NB4 (cell line): ENCODE measurements at regions not wholly inside any gene's neighbourhood (a gene's known extent, or its start where the extent isn't known, plus 50 kb on each side); places are given as distances from the start of the nearest gene placed in this dataset.
"Not testable (repeated sequence)": the region's sequence is repeated elsewhere in the genome, so short reads cannot be mapped to it uniquely, and the experiment has no call there.

Experiments used
- DNase-seq: peaks from one replicate; pipeline ENCODE4 v3.0.0; 2010; ENCODE audit warnings: low read depth
- H3K4me3 ChIP-seq: one replicate; pipeline ENCODE4 v1.5.1; 2011; ENCODE audit warnings: mild to moderate bottlenecking, low read depth, low read length, moderate library complexity
- CTCF ChIP-seq: IDR thresholded peaks from one replicate; pipeline ENCODE4 v1.5.1; 2012; ENCODE audit warnings: low read depth, low read length
- MAX ChIP-seq: IDR thresholded peaks from 2 replicates; pipeline ENCODE4 v1.6.1; 2011; ENCODE audit warnings: low read depth, low read length
- MYC ChIP-seq: IDR thresholded peaks from 2 replicates; pipeline ENCODE4 v1.6.1; 2011; ENCODE audit warnings: low read depth, low read length
- POLR2A ChIP-seq: IDR thresholded peaks from 2 replicates; pipeline ENCODE4 v1.6.1; 2011; ENCODE audit warnings: mild to moderate bottlenecking; ENCODE audit not compliant: insufficient read length; ENCODE audit errors: extremely low read depth

DNA sequence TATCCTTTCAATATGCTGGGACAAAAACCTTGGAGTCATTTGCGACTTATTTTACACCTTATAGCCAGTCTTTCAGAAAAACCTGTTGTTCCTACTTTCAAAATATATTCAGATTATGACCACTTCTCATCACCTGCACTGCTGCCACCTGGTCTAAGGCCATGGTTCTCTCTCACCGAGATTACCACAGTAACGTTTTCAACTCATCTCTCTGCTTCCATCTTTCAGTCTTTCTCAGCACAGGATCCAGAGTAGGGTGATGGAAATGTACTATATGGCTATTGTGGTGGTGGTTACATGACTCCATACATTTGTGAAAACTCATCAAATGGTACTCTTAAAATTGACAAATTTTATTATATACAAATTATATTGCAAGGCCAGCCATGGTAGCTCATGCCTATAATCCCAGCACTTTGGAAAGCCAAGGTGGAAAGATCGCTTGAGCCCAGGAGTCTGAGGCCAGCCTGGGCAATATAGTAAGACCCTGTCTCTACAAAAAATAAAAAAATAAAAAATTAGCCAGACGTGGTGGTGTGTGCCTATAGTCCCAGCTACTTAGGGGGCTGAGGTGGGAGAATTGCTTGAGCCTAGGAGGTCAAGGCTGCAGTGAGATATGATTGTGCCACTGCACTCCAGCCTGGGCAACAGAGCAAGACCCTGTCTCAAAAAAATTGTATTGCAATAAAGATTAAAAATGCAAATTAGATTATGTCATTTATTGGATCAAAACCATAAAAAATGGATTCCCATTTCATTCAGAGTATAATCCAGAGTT, 120.9 kb upstream of the PPP2R5A start:
- TF ChIP-seq MYC (no peak), POLR2A (no peak), CTCF (no peak), MAX (no peak)
- H3K4me3 ChIP-seq = no peak overlapping the region
- DNase-seq = no peak

DNA sequence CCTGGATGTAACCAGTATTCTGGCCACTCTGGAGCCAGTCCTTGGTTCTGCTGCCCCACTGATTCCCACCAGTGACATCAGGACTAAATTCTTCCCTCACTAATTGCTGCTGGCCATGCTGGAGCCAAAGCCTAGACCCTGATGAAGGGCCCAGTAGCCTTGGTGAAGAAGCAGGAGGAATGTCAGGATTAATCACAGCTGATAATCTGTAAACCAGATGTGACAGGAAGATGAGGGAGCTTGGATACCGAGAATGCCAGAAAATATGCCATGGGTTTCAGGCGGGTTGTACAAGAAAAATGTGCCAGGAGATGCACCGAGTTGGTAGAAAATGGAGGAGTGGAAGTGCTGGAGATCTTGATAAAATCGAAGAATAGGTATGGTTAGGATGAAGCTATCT, 119.0 kb upstream of the PPP2R5A start:
- no peak overlapping the region for H3K4me3 ChIP-seq
- DNase-seq = no peak
- TF ChIP-seq CTCF (no peak), MAX (no peak), POLR2A (no peak), MYC (no peak)

DNA sequence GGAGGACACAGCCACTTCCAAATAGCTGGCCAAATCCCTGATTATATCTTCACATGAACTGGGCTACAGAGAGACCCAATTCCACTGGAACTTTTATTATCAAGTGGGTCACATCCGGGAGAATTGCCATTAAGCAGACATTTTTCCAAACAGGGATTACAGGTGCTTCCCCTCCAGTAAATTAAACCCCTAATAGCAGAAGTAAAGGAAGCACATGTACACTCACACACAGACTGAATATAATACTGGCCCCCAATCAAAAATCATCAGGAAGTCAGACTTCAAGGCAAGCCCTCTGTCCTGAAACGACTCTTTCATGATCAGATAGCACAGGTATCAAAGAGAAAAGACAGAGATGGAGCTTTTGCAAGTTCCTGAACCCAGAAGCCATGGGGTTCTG, 118.6 kb upstream of the PPP2R5A start:
- no peak for DNase-seq
- H3K4me3 ChIP-seq = no peak overlapping the region
- TF ChIP-seq MYC (no peak), MAX (no peak), CTCF (no peak), POLR2A (no peak)

- no peak for TF ChIP-seq CTCF
- no peak for TF ChIP-seq POLR2A
- no peak for TF ChIP-seq MAX
- no peak for TF ChIP-seq MYC
- DNase-seq = peak; percentile 18
- no peak overlapping the region for H3K4me3 ChIP-seq
Measured at GRCh38 chr1:212167098-212167497, 118.1 kb upstream of the PPP2R5A start.

DNA sequence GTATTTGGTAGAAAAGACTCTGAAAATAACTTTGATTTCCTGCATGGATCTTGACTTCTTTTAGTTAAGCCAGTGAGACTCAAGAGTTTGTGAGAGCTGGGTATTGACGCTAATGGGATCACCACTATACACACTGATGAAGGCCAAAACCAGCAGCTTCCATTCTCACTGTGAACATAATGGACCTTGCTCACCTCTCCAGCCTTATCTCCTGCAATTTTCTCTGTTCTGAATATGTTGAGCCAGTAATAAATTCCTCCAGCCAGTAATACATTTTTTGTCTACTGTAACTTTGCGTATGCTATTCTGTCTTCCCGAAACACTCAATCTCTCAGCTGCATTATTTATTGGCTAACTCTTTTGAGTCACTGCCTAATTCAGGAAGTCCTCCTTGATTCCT, 111.6 kb upstream of the PPP2R5A start:
- DNase-seq = no peak
- H3K4me3 ChIP-seq = no peak overlapping the region
- no peak for TF ChIP-seq MAX
- no peak for TF ChIP-seq CTCF
- TF ChIP-seq MYC = no peak
- no peak for TF ChIP-seq POLR2A

GRCh38 chr1:212174295-212174694, 110.9 kb upstream of the PPP2R5A start:
- H3K4me3 ChIP-seq, DNase-seq: not testable (repeated sequence)
